ENCODE measurements at regions not wholly inside any gene's neighbourhood (a gene's known extent, or its start where the extent isn't known, plus 50 kb on each side); places are given as distances from the start of the nearest gene placed in this dataset.

DNA sequence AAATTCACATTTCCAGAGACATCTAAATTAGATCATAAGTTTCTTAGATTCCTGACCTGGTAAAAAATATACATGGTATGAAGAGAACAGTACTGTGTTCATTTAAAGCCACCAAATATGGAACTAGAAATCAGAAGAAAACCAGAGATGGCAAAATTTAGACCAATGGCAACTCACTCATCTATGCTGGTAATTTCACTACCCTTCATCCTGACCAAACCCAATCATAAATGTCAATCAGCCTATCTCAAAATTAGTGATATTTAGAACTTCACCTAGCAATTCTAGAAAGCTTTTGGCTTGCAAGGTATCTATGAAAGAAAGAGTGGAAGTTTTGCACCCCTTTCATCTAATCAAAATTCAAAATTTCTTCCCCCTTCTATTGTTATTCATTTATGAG lies 107.7 kb downstream of the NIBAN1 start:
- no peak overlapping the region for H3K4me3 ChIP-seq (ENCODE audit: low read length)
- TF ChIP-seq, protein P1, sequence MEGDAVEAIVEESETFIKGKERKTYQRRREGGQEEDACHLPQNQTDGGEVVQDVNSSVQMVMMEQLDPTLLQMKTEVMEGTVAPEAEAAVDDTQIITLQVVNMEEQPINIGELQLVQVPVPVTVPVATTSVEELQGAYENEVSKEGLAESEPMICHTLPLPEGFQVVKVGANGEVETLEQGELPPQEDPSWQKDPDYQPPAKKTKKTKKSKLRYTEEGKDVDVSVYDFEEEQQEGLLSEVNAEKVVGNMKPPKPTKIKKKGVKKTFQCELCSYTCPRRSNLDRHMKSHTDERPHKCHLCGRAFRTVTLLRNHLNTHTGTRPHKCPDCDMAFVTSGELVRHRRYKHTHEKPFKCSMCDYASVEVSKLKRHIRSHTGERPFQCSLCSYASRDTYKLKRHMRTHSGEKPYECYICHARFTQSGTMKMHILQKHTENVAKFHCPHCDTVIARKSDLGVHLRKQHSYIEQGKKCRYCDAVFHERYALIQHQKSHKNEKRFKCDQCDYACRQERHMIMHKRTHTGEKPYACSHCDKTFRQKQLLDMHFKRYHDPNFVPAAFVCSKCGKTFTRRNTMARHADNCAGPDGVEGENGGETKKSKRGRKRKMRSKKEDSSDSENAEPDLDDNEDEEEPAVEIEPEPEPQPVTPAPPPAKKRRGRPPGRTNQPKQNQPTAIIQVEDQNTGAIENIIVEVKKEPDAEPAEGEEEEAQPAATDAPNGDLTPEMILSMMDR (conservative IDR thresholded peaks at IDR 0.05; ENCODE audit: low read length): no peak
- DNase-seq (ENCODE audit: low read depth): no peak

- peak; percentile 38 for DNase-seq (ENCODE audit: low read depth)
These were observed 108.5 kb downstream of the NIBAN1 start for GRCh38 chr1:184865831-184866230.

DNA sequence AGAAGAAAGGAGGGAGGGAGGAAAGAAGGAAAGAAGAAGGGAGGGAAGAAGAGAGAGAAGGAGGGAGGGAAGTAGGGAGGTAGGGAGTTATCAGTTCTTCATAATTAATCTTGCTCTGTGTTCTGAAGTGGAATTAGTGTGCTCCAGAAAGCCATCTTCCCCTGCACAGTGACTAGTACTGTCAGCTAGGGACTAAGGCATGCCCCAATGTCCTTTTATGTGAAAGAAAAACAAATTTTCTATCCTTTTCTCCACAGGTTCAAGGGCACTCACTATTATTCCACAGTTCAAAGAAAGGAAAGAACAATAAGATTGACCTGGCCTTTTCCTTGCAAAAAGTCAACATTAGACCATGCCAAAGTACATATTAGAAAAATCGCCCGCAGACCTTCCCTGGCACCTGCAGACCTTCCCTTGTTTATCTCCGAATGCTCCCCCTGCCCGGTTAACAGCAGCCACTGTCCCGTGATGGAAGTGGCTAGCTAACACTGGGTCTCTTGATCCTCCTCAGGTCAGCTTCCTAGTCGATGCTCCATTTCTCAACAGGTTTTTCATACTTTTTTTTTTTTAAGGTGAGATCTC lies 107.2 kb upstream of the EDEM3 start:
- no peak for DNase-seq (ENCODE audit: low read depth)
- TF ChIP-seq, protein P1 (conservative IDR thresholded peaks at IDR 0.05; ENCODE audit: low read length): no peak

More at GRCh38 chr1:184865831-184866230, 108.5 kb downstream of the NIBAN1 start:
- TF ChIP-seq, protein P1 (conservative IDR thresholded peaks at IDR 0.05; ENCODE audit: low read length): no peak
- H3K4me3 ChIP-seq (ENCODE audit: low read length): no peak overlapping the region

GRCh38 chr1:184860985-184861754 lies 106.5 kb upstream of the EDEM3 start:
- peak; percentile 81 for DNase-seq (ENCODE audit: low read depth)
- no peak overlapping the region for H3K4me3 ChIP-seq (ENCODE audit: low read length)
- TF ChIP-seq, protein P1 (conservative IDR thresholded peaks at IDR 0.05; ENCODE audit: low read length): no peak

More for the DNA sequence above, 107.2 kb upstream of the EDEM3 start:
- no peak overlapping the region for H3K4me3 ChIP-seq (ENCODE audit: low read length)

DNA sequence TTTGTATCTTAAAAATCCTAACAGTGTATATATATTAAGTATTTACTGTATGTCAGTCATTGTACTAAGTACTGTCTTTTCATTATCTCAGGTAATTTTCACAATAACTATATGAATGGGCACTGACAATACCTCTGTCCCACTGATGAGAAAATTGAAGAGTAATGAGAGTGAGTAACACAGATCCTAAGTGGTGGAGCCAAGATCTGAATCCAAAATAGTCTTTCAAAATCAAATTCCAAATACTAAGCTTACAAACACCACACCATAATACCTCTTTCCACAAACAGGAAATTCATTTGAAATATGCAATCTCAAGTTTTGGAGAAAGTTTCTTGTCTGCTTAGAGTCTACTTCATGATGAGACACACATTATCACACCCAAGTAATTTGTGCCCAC lies 105.9 kb upstream of the EDEM3 start:
- peak; percentile 53 for DNase-seq (ENCODE audit: low read depth)

DNA sequence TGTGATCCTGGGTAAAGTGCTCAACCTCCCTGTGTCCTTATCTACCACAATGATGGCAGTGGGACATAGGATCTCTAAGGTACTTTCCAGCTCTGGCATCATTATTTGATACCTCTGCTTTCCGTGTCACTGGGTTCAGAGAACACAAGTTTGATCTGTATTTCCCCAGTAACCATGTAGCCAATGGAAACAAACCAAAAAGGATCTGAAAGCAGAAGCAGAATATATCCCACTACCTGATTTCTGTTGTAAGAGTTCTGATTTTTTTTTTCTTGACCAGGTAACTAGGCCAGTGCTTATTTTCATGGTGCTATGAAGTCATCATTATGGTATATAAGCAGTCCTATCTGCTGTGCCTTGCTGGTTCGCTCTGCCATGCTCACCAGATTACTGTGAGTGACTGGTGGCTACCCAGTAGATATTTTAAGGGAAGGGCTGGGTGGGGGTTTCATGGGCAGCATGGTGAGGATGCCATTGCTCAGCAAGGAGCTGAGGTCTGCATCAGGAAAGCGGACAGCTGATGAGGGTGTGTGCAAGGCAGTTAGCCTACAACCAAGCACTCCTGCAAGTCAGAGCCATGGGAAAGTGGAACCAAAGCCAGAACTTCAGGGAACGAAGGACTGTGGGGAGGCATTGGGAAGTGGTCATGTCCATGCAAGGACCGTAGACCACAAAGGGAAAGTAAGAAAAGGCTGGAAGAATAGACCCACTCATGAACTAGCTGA lies 104.9 kb upstream of the EDEM3 start:
- DNase-seq (ENCODE audit: low read depth): no peak
- TF ChIP-seq, protein P1 (conservative IDR thresholded peaks at IDR 0.05; ENCODE audit: low read length): no peak
- no peak overlapping the region for H3K4me3 ChIP-seq (ENCODE audit: low read length)

More for the DNA sequence above, 105.9 kb upstream of the EDEM3 start:
- no peak overlapping the region for H3K4me3 ChIP-seq (ENCODE audit: low read length)
- TF ChIP-seq, protein P1 (conservative IDR thresholded peaks at IDR 0.05; ENCODE audit: low read length): no peak
